Left renal pelvis (tissue), 4 donors: ENCODE measurements at regions not wholly inside any gene's neighbourhood (a gene's known extent, or its start where the extent isn't known, plus 50 kb on each side); places are given as distances from the start of the nearest gene placed in this dataset.
"Not testable (repeated sequence)": the region's sequence is repeated elsewhere in the genome, so short reads cannot be mapped to it uniquely, and the experiment has no call there.

Experiments used
- DNase-seq, 4 donors: peaks; one replicate each; pipeline ENCODE4 v3.0.0-alpha.2; 2013; ENCODE audit warnings: low read depth in 4 of 4, low spot score in 3 of 4

- no peak for DNase-seq
These were observed 278.5 kb downstream of the NOVA1 start for GRCh38 chr14:26319139-26319864.

- no peak for DNase-seq
These were observed 293.8 kb downstream of the NOVA1 start for GRCh38 chr14:26304056-26304455.

- no peak for DNase-seq
These were observed 303.9 kb downstream of the NOVA1 start for GRCh38 chr14:26293909-26294308.

- no peak for DNase-seq
These were observed 307.8 kb downstream of the NOVA1 start for GRCh38 chr14:26289891-26290486.

GRCh38 chr14:26286913-26287205 lies 311.0 kb downstream of the NOVA1 start:
- DNase-seq = no peak

- no peak for DNase-seq
These were observed 311.5 kb downstream of the NOVA1 start for GRCh38 chr14:26286081-26286912.

- no peak for DNase-seq
These were observed 315.3 kb downstream of the NOVA1 start for GRCh38 chr14:26282578-26282977.

GRCh38 chr14:26282011-26282410 lies 315.8 kb downstream of the NOVA1 start:
- DNase-seq = not testable (repeated sequence)

GRCh38 chr14:26281280-26281998 lies 316.4 kb downstream of the NOVA1 start:
- DNase-seq = no peak

GRCh38 chr14:26276757-26277156 lies 321.1 kb downstream of the NOVA1 start:
- no peak for DNase-seq

GRCh38 chr14:26265170-26265685 lies 332.6 kb downstream of the NOVA1 start:
- no peak for DNase-seq

GRCh38 chr14:26261368-26262122 lies 336.3 kb downstream of the NOVA1 start:
- DNase-seq = no peak

GRCh38 chr14:26255213-26255612 lies 342.6 kb downstream of the NOVA1 start:
- no peak for DNase-seq

GRCh38 chr14:26252176-26252575 lies 345.7 kb downstream of the NOVA1 start:
- DNase-seq = no peak

GRCh38 chr14:26233118-26233517 lies 364.7 kb downstream of the NOVA1 start:
- DNase-seq = no peak

GRCh38 chr14:26218861-26219260 lies 379.0 kb downstream of the NOVA1 start:
- DNase-seq = no peak

GRCh38 chr14:26217778-26218177 lies 380.1 kb downstream of the NOVA1 start:
- DNase-seq = no peak

GRCh38 chr14:26216786-26217185 lies 381.0 kb downstream of the NOVA1 start:
- DNase-seq = no peak

- DNase-seq = no peak
These were observed 383.8 kb downstream of the NOVA1 start for GRCh38 chr14:26213846-26214575.

GRCh38 chr14:26209699-26210098 lies 388.1 kb downstream of the NOVA1 start:
- DNase-seq = no peak
